Activated CD4-positive, alpha-beta memory T cell treated with anti-CD3 and anti-CD28 coated beads for 36 hours (primary cell): ENCODE measurements at regions not wholly inside any gene's neighbourhood (a gene's known extent, or its start where the extent isn't known, plus 50 kb on each side); places are given as distances from the start of the nearest gene placed in this dataset.

ENCODE experiments used
- CTCF ChIA-PET: fragments of 350-600 bp; sonication (Branson Sonifier 250); formaldehyde crosslinking; loops from one replicate; lab custom pipeline; 2021; ENCODE audit warnings: antibody characterized with exemption, inconsistent platforms; lab: Charles Lee
- POLR2A ChIA-PET: fragments of 350-600 bp; sonication (Branson Sonifier 250); formaldehyde crosslinking; loops from one replicate; lab custom pipeline; 2021; ENCODE audit warnings: antibody characterized with exemption; lab: Charles Lee
- DNase-seq: peaks from one replicate; pipeline ENCODE4 v3.0.0-alpha.2; 2020
- H3K27ac Mint-ChIP-seq: one replicate; pipeline ENCODE4 v1.8.0; 2021; ENCODE audit warnings: mixed read lengths
- H3K27me3 Mint-ChIP-seq: one replicate; pipeline ENCODE4 v1.8.0; 2021; ENCODE audit warnings: mixed read lengths
- H3K36me3 Mint-ChIP-seq: one replicate; pipeline ENCODE4 v1.8.0; 2021; ENCODE audit warnings: mixed read lengths
- H3K4me1 Mint-ChIP-seq: one replicate; pipeline ENCODE4 v1.8.0; 2021; ENCODE audit warnings: low read depth, mixed read lengths
- H3K4me3 Mint-ChIP-seq: one replicate; pipeline ENCODE4 v1.8.0; 2021; ENCODE audit warnings: mild to moderate bottlenecking, mixed read lengths
- H3K9me3 Mint-ChIP-seq: one replicate; pipeline ENCODE4 v1.8.0; 2021; ENCODE audit warnings: mixed read lengths
- intact Hi-C: fragments of 100-400 bp; cut with micrococcal nuclease; formaldehyde crosslinking; loops from one replicate; pipeline ENCODE4 v1.15.1; 2023

GRCh38 chr16:73521499-73521898 lies 473.6 kb upstream of the ZFHX3 start:
- H3K9me3 Mint-ChIP-seq, result peaks cover 2% of the 10 kb centered on the region
- no peaks in the 10 kb centered on the region for H3K4me1 Mint-ChIP-seq
- ChIA-PET CTCF (no interaction called here), POLR2A (no interaction called here)
- no peak overlapping the region for H3K4me3 Mint-ChIP-seq
- no peak for DNase-seq
- H3K36me3 Mint-ChIP-seq, result no peaks in the 10 kb centered on the region
- intact Hi-C loops, result no loop called here
- no peaks in the 10 kb centered on the region for H3K27me3 Mint-ChIP-seq
- H3K27ac Mint-ChIP-seq, result no peak overlapping the region

GRCh38 chr16:73515616-73516015 lies 467.7 kb upstream of the ZFHX3 start:
- CTCF ChIA-PET, result no interaction called here
- Mint-ChIP-seq H3K27ac (no peak overlapping the region), H3K9me3 (peaks cover 2% of the 10 kb centered on the region), H3K27me3 (no peaks in the 10 kb centered on the region), H3K36me3 (no peaks in the 10 kb centered on the region), H3K4me3 (no peak overlapping the region), H3K4me1 (no peaks in the 10 kb centered on the region)
- intact Hi-C loops, result no loop called here
- DNase-seq, result no peak
- POLR2A ChIA-PET, result no interaction called here

GRCh38 chr16:73510852-73511251 lies 462.9 kb upstream of the ZFHX3 start:
- intact Hi-C loops, result no loop called here
- no peaks in the 10 kb centered on the region for H3K4me1 Mint-ChIP-seq
- CTCF ChIA-PET, result no interaction called here
- no peaks in the 10 kb centered on the region for H3K27me3 Mint-ChIP-seq
- H3K4me3 Mint-ChIP-seq, result no peak overlapping the region
- no peaks in the 10 kb centered on the region for H3K9me3 Mint-ChIP-seq
- no peaks in the 10 kb centered on the region for H3K36me3 Mint-ChIP-seq
- no peak for DNase-seq
- POLR2A ChIA-PET, result no interaction called here
- H3K27ac Mint-ChIP-seq, result no peak overlapping the region

GRCh38 chr16:73506568-73507056 lies 458.7 kb upstream of the ZFHX3 start:
- ChIA-PET POLR2A (no interaction called here), CTCF (no interaction called here)
- intact Hi-C loops, result no loop called here

GRCh38 chr16:73505577-73505976 lies 457.6 kb upstream of the ZFHX3 start:
- H3K36me3 Mint-ChIP-seq, result no peaks in the 10 kb centered on the region
- no peak overlapping the region for H3K27ac Mint-ChIP-seq
- ChIA-PET POLR2A (no interaction called here), CTCF (no interaction called here)
- DNase-seq, result no peak
- no peaks in the 10 kb centered on the region for H3K27me3 Mint-ChIP-seq
- intact Hi-C loops, result no loop called here
- H3K4me3 Mint-ChIP-seq, result no peak overlapping the region
- H3K9me3 Mint-ChIP-seq, result peaks cover 4% of the 10 kb centered on the region
- no peaks in the 10 kb centered on the region for H3K4me1 Mint-ChIP-seq

More at GRCh38 chr16:73506568-73507056, 458.7 kb upstream of the ZFHX3 start:
- Mint-ChIP-seq H3K4me1 (no peaks in the 10 kb centered on the region), H3K36me3 (no peaks in the 10 kb centered on the region), H3K9me3 (peaks cover 3% of the 10 kb centered on the region), H3K27ac (no peak overlapping the region), H3K4me3 (no peak overlapping the region), H3K27me3 (no peaks in the 10 kb centered on the region)
- DNase-seq, result no peak

GRCh38 chr16:73504591-73505575 lies 457.0 kb upstream of the ZFHX3 start:
- H3K9me3 Mint-ChIP-seq, result peaks cover 4% of the 10 kb centered on the region
- intact Hi-C loops, result no loop called here
- ChIA-PET CTCF (no interaction called here), POLR2A (no interaction called here)
- H3K27me3 Mint-ChIP-seq, result no peaks in the 10 kb centered on the region
- H3K27ac Mint-ChIP-seq, result no peak overlapping the region
- no peak for DNase-seq
- H3K4me3 Mint-ChIP-seq, result no peak overlapping the region
- H3K4me1 Mint-ChIP-seq, result no peaks in the 10 kb centered on the region
- no peaks in the 10 kb centered on the region for H3K36me3 Mint-ChIP-seq

GRCh38 chr16:73503093-73503492 lies 455.2 kb upstream of the ZFHX3 start:
- Mint-ChIP-seq H3K27ac (no peak overlapping the region), H3K4me1 (no peaks in the 10 kb centered on the region), H3K36me3 (no peaks in the 10 kb centered on the region), H3K4me3 (no peak overlapping the region), H3K9me3 (peaks cover 4% of the 10 kb centered on the region), H3K27me3 (no peaks in the 10 kb centered on the region)
- POLR2A ChIA-PET, result no interaction called here
- no peak for DNase-seq
- CTCF ChIA-PET, result no interaction called here
- intact Hi-C loops, result no loop called here

GRCh38 chr16:73499276-73499675 lies 451.3 kb upstream of the ZFHX3 start:
- ChIA-PET CTCF (no interaction called here), POLR2A (no interaction called here)
- DNase-seq, result no peak
- H3K27me3 Mint-ChIP-seq, result no peaks in the 10 kb centered on the region
- peaks cover 8% of the 10 kb centered on the region for H3K9me3 Mint-ChIP-seq
- intact Hi-C loops, result no loop called here
- H3K36me3 Mint-ChIP-seq, result no peaks in the 10 kb centered on the region
- H3K4me3 Mint-ChIP-seq, result no peak overlapping the region
- no peaks in the 10 kb centered on the region for H3K4me1 Mint-ChIP-seq
- H3K27ac Mint-ChIP-seq, result no peak overlapping the region

GRCh38 chr16:73485880-73486279 lies 438.0 kb upstream of the ZFHX3 start:
- POLR2A ChIA-PET, result no interaction called here
- Mint-ChIP-seq H3K27ac (no peak overlapping the region), H3K36me3 (no peaks in the 10 kb centered on the region), H3K9me3 (no peaks in the 10 kb centered on the region), H3K4me1 (peaks cover 4% of the 10 kb centered on the region), H3K27me3 (peaks cover 9% of the 10 kb centered on the region), H3K4me3 (no peak overlapping the region)
- DNase-seq, result no peak
- intact Hi-C loops, result no loop called here
- CTCF ChIA-PET, result no interaction called here

GRCh38 chr16:73483934-73484711 lies 436.2 kb upstream of the ZFHX3 start:
- Mint-ChIP-seq H3K27me3 (peaks cover 9% of the 10 kb centered on the region), H3K27ac (no peak overlapping the region), H3K36me3 (no peaks in the 10 kb centered on the region), H3K9me3 (no peaks in the 10 kb centered on the region), H3K4me1 (peaks cover 4% of the 10 kb centered on the region), H3K4me3 (no peak overlapping the region)
- no peak for DNase-seq
- intact Hi-C loops, result no loop called here
- POLR2A ChIA-PET, result interaction anchor here (0.8 kb wide), 1 partner anchor 91 kb away, joined by 3 read pairs; no protein-coding TSS in a partner anchor
- CTCF ChIA-PET, result no interaction called here

GRCh38 chr16:73483076-73483791 lies 435.3 kb upstream of the ZFHX3 start:
- no peak for DNase-seq
- Mint-ChIP-seq H3K27me3 (peaks cover 9% of the 10 kb centered on the region), H3K4me3 (no peak overlapping the region), H3K27ac (no peak overlapping the region), H3K4me1 (peaks cover 4% of the 10 kb centered on the region), H3K9me3 (no peaks in the 10 kb centered on the region), H3K36me3 (no peaks in the 10 kb centered on the region)
- intact Hi-C loops, result no loop called here
- ChIA-PET CTCF (no interaction called here), POLR2A (interaction anchor here (0.8 kb wide), 1 partner anchor 90 kb away, joined by 3 read pairs; no protein-coding TSS in a partner anchor)

- no peaks in the 10 kb centered on the region for H3K9me3 Mint-ChIP-seq
- intact Hi-C loops, result no loop called here
- no peak for DNase-seq
- no peak overlapping the region for H3K27ac Mint-ChIP-seq
- POLR2A ChIA-PET, result no interaction called here
- no peaks in the 10 kb centered on the region for H3K36me3 Mint-ChIP-seq
- H3K4me3 Mint-ChIP-seq, result no peak overlapping the region
- CTCF ChIA-PET, result no interaction called here
- H3K4me1 Mint-ChIP-seq, result peaks cover 4% of the 10 kb centered on the region
- H3K27me3 Mint-ChIP-seq, result peaks cover 9% of the 10 kb centered on the region
Observed at GRCh38 chr16:73482310-73482709, 434.4 kb upstream of the ZFHX3 start.
